Stimulated activated CD4-positive, alpha-beta T cell treated with anti-CD3 and anti-CD28 coated beads, Interleukin-15, amount 100 ng/mL, for 24 hours (primary cell): ENCODE measurements at regions not wholly inside any gene's neighbourhood (a gene's known extent, or its start where the extent isn't known, plus 50 kb on each side); places are given as distances from the start of the nearest gene placed in this dataset.

Experiments used
- DNase-seq: peaks from one replicate; pipeline ENCODE4 v3.0.0-alpha.2; 2020

DNA sequence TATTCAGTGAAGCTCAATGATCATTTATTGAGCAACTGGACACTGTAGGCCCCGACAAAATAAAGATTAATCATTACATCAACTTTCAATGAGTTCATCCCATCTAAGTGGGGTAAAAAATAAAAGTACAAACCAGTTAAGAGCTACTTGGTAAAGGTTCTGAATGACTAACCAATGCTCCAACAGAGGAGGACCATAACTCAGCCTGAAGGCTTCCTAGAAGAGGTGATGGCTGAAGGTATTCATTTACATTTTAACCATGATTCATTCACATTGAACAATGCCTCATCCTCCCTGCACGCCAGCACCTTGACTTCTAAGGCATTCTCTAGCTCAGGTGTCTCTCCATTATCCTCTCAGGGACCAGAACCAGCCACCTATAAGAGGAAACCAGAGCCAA lies 201.4 kb downstream of the ZNF462 start:
- no peak for DNase-seq

DNA sequence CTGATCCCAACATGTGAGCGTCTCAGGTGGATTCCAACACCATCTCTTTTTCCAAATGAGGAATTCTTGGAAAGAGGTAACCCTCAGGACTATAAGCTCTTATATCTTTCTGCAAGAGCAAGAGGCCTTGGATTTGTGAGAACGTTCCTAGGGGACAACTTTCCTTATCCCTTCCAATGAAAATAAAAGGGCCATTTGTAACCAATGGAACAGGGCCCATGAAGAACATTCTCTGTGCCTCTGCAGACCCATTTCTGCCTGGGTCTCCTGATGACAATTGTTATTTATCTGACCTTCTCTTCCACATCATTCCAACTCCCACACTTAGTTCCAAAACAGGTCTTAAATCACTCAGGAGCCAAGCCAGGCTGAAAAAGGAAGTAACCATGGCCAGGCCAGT lies 202.6 kb downstream of the ZNF462 start:
- no peak for DNase-seq

DNA sequence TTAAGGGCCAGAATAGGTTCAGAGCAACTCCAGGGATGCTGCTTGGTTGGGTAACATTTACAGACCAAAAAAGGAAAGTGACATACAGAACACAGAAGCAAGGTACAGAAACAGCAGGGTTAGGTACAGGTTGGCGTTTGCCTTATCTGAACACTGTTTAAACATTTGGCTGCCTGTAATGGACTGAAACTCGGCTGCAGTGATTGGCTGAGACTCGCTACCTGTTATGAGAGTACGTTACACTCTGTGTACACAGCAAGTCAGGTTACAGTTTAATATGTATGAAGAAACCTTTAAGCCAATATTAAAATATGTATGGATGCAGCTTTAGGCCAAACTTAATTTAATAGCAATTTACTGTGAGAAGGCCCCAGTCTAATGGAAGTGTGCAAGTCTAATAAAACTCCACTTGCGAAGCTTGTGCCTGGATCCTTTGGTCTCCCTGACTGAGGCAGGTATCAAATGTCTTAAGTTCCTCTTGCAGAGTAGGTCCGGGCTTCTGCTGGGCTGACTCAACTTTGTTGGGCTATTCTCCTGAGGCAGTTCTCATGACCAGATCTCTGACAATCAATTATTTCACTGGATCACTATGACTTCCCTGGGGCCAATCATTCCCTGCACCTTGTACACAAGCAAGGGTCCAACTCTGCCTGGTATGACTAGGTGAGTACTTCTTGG lies 204.9 kb downstream of the ZNF462 start:
- DNase-seq, result no peak

DNA sequence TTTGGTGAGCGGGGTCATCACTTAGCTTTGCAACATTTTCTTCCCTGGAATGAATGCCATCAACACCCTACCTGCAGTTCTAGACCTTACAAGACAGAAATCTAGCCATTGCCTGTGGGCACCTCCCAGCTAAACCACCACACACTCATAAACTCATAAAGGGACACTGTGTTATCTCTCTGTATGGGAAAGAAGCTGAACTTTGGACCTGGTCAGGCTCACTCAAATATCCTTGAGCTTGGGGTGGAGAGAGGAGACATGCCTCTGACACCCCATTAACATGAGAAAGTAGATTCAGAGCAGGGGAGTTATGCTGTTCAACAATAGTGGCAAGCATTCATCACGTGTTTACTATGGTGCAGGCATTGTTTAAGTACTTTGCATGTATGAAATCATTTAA lies 205.6 kb downstream of the ZNF462 start:
- DNase-seq, result no peak

DNA sequence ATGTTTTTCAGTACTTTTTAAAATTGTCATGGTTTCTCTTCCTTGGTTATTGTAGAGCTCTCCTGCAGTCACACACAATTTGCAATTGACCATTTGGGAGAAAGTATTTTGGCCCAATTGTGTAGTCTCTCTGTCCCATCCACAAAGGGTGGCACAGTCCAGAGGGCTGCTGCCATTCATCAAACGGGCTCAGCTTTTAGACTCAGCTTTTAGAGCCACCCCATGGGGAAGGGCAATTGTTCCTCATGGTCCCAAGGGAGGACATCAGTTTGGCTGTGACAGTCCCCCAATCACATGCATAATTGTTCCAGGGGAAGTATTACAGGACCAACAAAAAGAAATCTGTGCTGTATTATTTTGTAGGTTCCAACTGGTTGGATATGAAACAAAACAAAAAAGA lies 207.6 kb downstream of the ZNF462 start:
- no peak for DNase-seq

DNA sequence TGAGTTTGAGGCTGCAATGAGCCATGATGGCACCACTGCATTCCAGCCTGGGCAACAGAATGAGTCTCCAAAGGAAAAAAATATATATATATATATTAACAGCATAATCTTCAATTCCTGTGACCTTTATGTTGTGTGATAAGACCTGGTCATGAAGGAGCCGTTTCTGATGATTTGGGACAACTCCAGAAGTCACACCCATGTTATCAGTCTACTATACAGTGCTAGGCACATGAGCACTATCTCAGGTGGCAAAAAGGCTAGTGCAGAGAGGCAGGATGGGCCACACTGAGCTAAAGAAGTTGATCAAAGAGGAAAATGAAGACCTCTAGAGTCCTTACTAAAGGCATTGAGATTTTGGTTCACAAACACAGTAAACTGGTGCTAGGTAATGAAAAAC lies 205.0 kb upstream of the RAD23B start:
- no peak for DNase-seq

DNA sequence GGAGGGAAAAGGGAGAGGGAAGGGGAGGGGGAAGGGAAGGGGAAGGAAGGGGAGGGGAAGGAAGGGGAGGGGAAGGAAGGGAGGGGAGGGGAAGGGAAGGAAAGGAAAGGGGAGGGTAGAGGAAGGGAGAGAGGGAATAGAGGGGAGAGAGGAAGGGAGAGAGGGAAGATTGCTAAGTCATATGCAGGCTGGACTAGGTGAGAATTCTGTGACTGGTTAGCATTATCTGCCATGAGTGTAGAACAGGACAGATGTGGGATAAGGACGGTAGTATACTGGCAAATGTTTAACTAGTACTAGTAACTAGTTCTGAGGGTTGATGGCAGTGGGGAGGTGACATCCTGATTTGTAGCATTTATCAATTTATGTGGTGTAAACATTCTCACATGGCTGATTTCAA lies 203.5 kb upstream of the RAD23B start:
- no peak for DNase-seq

DNA sequence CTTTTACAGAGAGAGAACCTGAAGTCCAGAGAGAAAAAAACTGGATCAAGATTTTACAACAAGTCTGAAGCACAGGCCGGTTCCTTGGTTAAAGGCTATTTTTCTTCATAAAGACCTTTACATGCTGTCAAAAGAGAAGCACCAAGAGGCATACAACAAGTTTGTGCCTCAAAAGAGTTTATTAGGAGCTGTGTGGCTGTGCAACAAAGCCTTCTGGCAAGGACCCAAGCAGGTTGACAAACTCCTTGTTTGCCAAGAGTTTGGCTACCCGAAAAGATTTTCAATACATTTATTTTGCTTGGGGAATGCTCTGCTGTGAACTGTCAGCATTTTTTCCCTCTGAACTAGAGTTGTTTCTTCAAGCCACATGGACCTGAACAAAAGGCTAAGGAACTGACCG lies 202.9 kb upstream of the RAD23B start:
- no peak for DNase-seq

DNA sequence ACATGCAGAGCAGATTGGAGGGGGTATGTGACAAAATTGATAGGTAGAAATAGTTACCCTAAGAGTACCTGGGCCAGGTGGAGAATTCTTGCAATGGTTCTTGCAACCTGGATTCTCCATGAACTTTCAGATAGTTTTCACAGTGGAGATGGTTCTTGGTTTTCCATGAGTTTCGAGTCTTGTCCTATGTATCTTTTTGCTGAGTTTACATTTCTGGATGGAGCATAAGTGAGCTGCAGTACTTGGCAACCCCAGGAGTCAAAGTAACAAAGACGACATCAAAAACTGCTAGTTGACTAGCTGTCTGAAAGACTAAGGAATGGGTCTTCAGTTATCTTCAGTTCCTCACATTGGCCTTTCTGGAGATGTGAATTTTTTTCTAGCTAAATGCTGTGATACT lies 196.6 kb upstream of the RAD23B start:
- no peak for DNase-seq

DNA sequence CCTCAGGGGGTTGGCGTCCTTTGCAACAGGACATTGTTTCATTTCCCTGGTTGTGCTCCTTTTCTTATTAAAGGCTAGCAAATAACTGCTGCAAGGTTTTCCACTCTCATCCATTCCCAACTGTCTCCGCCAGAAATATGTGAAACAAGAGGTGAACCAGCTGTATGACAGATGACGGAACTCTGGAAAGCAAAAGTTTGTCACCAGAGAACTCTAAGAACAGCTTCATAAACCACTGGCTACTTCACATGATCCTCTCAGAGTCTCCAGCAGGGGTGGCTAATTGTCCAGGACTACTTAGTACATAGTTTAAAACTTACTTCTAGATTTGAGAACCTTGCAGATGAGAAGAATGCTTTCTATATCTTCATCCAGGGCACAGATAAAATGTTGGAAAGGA lies 195.9 kb upstream of the RAD23B start:
- no peak for DNase-seq

DNA sequence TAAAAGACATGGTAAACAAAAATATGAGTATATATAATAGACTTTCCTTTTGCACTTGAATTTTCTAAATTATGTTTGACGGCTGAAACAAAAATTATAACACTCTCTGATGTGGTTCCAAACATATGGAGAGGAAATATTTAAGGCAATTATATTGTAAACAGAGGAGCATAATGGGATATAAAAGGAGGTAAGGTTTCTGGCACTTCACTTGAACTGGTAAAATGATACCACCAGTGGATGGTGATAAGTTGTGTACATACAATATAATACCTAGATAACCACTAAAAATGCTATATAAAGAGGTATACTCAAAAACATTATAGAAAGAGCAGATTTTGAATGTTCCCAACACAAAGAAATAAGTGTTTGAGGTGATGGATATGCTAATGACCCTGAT lies 192.9 kb upstream of the RAD23B start:
- no peak for DNase-seq

DNA sequence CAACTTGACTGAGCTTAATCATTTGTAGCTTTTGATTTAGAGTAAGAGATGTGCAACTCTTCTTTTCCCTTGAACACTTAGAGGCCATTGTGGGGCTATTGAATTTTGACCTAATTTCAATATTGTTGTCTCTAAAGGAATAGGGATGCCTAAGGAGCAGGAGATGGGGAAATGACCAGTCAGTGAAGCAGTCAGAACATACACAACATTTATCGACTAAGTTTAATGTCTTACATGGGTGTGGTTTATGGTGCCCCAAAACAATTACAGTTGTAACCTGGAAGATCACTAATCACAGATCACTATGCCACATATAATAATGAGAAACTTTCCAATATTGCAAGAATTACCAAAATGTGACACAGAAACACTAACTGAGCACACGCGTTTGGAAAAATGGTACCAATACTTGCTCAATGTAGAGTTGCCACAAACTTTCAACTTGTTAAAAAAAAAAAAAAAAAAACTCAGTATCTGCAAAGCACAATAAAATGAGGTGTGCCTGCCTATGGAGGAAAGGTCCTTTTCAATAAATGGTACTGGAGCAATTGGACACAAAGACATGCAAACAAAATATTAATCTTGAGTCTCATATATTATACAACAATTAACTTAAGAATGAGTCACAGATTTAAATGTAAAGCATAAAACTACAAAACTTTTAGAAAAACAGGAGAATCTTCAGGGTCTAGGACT lies 189.6 kb upstream of the RAD23B start:
- DNase-seq, result no peak

DNA sequence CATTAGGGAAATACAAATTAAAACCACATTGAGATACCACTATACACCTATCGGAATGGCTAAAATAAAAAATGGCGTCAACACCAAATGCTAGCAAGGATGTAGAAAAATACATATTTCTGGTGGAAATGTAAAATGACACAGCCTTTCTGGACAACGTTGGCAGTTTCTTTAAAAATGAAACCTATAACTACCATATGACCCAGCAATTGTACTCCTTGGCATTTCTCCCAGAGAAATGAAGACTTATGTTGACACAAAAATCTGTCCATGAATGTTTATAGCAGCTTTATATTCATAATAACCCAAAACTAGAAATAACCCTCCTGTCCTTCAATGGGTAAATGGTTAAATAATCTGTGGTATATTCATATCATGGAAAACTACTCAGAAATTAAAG lies 188.7 kb upstream of the RAD23B start:
- no peak for DNase-seq

DNA sequence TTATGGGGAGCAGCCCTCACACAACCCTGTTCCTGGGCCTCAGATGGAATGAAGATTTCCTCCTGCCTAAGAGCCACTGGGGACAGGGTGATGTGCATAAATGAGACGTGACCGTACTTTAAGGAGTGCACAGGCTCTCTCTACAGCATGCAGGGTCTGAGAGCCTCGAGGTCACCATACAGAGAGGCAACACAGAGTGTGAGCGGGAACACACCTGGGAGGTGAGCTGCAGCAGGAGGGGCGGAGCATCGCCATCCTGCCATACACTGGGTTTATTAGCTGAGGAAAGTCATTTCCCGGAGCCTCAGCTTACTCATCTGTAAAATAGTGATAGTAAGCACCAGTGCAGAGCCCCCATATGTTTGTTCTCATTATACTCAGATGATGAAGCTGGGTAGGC lies 182.5 kb upstream of the RAD23B start:
- no peak for DNase-seq

DNA sequence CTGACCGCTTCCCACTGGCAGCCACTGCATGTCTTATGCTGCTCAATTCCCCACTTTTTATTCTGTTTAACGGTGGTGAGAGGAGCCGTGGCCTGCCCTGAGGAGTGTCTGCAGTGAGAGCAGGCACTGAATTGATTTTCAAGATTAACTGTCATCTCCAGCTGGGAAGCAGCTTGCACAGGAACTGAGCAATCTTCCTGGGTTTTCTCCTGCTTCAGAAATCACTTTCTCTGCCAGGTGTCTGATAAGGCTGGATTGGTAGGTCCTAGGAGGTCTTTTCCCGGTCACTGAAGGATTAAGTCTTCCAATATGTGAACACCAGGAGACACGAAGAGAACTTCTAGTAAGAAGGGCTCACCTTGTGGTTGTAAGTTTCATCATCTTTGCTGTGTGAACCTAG lies 181.1 kb upstream of the RAD23B start:
- no peak for DNase-seq

DNA sequence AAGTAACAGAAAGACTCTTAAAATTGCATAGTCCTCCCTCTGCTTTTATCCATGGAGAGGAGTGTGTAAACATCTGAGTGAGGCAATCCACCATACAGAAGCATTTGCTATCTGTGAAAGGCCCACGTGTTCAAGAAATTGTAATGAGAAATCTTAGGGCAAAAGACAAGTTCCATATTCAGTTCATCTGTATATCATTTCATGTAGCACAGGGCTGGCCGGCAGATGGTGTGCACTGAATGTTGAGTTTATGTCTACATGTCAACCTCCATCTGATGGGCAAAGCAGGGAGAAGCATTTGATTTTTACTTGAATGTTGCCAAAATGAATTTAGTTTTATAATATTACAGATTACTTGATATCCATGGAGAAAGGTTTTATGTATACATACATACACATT lies 179.5 kb upstream of the RAD23B start:
- DNase-seq, result no peak

DNA sequence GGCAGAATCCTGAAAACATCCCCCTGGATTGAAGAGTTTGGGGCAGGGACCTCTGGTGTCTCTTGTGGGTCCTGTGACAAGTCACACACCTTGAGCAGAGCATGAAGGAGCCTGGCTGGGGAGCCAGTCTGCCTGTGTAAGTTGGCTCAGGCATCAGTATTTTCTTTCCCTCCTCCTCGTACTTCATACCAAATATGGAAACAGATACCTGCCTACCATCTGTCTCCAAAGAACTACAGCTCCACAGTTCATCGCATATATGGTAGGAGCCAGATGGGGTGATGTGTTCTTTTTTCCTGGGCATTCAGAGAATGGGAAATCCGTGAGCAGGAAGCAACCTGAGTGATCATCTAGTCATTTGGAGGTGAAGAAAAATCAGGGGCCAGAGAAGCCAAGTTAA lies 177.3 kb upstream of the RAD23B start:
- DNase-seq, result no peak

DNA sequence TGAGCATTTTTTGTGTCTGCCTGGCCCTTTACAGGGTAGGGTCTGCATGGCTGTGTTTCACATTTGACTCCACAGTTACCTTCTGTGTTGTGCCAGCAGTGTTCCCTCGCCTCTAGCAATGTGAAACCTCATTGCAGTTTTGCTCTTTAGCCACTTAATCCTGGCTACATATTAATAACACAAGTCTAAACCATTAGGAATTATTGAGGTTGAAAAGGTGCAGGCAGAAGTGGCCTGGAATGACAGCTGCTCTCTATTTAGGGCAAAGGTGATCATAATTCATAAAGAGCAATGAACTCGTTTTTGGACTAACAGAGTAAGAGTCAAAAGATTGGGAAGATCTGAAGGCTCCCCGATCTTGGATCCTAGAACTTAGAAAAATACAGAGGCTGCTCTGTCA lies 176.7 kb upstream of the RAD23B start:
- DNase-seq, result no peak

DNA sequence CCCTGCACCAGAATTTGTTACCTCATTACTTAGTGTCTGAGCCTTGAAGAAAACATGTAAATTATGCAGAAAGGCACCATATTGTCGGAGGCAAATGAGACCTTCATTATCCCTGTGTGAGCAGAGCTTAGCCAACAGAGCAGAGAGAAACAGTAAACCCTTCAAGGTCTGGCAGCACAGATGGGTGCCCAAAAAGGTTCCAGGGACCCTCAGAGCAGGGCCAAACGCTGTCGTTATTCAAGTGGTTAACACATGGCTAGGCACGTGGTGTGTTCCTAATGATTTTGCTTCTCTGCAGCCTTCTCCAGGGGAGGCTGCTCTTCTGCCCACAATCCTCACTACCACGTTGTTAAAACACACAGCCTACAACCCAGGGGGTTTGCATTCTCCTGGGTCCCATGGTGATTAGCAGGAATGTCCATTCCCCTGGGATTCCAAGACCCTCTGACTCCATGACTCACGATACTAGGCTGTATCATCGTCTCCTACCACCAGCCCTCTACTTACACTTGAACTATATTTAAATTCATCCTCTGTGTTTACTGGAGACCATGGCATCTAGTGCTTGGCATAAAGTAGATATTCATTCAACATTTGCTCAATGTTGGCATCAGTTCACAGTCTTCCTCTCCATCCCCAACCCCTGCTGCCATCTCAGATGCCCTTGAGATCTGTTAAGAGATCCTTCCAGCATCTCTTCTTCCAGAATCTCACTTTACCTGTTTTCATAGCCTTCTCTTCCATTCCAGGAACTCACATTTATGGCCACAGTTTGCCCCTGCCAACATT lies 174.5 kb upstream of the RAD23B start:
- no peak for DNase-seq

DNA sequence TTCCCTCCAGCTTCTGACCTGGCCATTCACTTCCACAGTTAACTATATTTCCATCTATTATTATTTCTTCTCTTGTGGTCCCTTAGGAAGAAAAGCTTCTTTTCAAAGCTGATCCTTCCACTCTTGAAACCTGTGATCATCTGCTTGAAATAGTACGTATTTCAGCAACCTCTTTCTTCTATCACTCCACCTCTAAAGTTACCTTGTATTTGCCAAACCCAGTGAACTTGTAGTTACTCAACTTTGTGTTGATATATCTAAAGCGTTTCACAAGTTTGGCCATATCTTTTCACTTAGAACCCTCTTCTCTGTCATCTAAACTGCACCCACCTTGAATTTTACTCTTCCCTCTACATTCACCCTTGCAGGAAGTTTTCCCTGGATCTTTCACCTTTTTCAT lies 173.8 kb upstream of the RAD23B start:
- DNase-seq, result no peak

DNA sequence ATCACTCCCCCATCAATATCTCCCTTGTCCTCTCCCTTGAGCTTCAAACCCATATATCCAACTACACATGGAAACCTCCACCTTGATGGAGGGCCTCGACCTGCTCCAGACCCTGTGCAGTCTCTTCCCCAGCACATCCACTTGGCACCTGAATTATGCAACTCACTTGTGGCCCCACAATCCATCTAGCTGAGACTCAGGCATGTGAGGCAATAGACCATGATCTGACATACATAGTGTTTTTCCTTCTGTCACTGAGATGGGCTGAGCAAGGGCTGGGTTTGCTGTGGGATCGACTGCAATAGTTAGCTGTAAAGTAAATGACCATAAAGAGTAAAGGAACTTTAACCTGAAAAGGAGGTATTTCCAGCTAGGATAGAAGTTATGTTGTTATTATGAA lies 172.9 kb upstream of the RAD23B start:
- DNase-seq, result no peak

DNA sequence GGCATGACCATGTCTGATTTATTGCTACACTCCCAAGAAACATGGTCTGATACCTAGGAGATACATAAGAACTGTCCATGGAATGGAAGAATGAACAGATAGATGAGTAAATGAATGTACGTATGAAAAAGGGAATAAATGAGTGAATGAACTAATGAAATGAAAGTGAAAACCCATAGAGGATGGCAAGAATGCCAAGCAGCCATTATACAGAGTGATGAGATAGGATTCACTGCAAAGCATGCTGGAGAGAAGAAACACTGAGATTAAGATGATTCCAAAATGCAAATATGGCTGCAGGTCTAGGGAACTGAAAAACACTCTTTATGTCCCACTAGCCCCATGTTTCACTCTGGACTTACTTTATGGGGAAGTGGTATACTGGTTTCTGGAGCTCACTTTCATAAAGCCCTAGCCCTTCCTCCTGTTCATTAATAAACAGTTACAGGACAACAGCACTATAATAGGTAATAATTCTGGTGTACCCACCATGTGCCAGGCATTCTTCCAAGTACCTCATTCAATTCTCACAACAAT lies 170.3 kb upstream of the RAD23B start:
- DNase-seq, result no peak

DNA sequence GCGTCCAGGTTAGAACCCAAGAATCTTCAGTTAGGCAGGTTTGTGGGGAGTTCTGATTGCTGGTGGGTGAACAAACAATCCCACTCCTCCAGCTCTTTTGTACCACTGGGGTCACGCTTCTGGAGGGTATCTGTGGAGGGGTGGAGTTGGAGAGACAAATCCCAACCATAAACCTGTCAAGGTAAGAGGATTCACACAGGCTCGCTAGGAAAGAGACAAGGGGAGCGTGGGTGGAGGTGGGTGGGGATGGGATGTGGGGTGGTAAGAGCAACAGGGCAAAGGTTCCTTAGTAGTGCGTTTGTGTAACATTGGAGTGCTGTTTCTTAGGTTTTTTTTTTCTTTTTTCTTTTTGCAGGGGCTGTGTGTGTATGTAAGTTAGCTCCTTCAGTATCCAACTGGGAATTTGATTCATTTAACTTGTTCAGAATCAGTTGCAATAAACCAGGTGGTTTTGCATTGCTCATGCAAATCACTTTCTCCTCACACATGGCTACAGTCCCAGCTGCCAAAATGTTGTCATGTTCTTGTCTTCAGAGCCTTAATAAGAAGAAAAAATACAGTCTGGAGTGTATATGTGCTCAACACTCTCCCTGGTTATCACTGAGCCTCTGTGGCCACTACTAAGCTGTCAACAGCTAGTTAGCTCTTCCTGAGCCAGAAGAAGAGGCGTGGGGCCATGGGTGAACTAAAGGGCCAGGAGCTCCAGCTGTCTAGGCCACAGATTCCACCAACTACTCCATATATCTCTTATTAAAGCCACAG lies 164.0 kb upstream of the RAD23B start:
- no peak for DNase-seq
